Cardiac fibroblast (primary cell): ENCODE measurements at regions not wholly inside any gene's neighbourhood (a gene's known extent, or its start where the extent isn't known, plus 50 kb on each side); places are given as distances from the start of the nearest gene placed in this dataset.
"Not testable (repeated sequence)": the region's sequence is repeated elsewhere in the genome, so short reads cannot be mapped to it uniquely, and the experiment has no call there.

Experiments
- DNase-seq, 2 donors: peaks; one replicate each; pipeline versions ENCODE4 v3.0.0 to v3.0.0-alpha.2; 2010; ENCODE audit warnings: low read depth in 2 of 2
- H3K4me3 ChIP-seq, 2 donors: replicated peaks in 1 of 2; 1 replicate in 1 of 2; 2 replicates in 1 of 2; pipeline ENCODE4 v1.5.1; 2011; ENCODE audit warnings: low read depth in 2 of 2, low read length in 2 of 2, mild to moderate bottlenecking in 2 of 2, moderate library complexity in 1 of 2
- TF ChIP-seq, protein P1 (sequence below): IDR thresholded peaks from one replicate; pipeline ENCODE4 v1.5.1; 2011; ENCODE audit warnings: low read depth, mild to moderate bottlenecking, low read length, inconsistent platforms

DNA sequence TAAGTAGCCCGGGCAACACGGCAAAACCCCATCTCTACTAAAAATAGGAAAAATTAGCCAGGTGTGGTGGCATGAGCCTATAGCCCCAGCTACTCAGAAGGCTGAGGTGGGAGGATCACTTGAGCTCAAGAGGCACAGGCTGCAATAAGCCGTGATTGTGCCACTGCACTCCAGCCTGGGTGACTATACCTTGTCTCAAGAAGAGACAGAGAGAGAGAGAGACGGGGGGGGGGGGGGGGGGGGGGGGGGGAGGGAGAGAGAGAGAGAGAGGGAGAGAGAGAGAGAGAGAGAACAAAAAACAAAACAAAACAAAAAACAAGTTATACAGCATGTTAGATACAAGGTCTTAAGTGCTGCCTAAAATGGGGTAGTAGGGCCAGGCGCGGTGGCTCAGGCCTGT is 77.8 kb upstream of the ZNF281 start:
- peak in 1 of 2 donors; percentile 11 for DNase-seq
- no peak overlapping the region for H3K4me3 ChIP-seq
- TF ChIP-seq, protein P1, sequence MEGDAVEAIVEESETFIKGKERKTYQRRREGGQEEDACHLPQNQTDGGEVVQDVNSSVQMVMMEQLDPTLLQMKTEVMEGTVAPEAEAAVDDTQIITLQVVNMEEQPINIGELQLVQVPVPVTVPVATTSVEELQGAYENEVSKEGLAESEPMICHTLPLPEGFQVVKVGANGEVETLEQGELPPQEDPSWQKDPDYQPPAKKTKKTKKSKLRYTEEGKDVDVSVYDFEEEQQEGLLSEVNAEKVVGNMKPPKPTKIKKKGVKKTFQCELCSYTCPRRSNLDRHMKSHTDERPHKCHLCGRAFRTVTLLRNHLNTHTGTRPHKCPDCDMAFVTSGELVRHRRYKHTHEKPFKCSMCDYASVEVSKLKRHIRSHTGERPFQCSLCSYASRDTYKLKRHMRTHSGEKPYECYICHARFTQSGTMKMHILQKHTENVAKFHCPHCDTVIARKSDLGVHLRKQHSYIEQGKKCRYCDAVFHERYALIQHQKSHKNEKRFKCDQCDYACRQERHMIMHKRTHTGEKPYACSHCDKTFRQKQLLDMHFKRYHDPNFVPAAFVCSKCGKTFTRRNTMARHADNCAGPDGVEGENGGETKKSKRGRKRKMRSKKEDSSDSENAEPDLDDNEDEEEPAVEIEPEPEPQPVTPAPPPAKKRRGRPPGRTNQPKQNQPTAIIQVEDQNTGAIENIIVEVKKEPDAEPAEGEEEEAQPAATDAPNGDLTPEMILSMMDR = no peak

DNA sequence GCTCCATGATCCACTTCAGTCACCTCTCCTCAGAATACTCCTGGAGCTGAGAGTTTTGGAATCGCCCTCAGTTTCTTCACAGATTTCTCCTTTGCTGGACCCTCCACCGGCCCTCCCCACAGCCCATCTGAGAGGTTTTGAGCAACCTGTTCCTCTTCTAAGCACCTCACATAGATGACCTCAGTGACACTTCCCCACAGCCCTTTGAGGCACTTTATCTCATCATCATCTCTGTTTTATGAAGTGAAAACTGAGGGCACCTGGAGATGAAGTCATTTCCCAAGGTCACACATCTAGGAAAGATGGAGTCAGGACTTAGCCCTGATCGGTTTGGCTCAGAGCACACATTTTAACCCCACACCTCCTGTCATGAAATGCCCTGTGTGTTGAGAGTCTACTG is 76.8 kb upstream of the ZNF281 start:
- TF ChIP-seq, protein P1 = no peak
- H3K4me3 ChIP-seq = no peak overlapping the region
- DNase-seq = no peak

DNA sequence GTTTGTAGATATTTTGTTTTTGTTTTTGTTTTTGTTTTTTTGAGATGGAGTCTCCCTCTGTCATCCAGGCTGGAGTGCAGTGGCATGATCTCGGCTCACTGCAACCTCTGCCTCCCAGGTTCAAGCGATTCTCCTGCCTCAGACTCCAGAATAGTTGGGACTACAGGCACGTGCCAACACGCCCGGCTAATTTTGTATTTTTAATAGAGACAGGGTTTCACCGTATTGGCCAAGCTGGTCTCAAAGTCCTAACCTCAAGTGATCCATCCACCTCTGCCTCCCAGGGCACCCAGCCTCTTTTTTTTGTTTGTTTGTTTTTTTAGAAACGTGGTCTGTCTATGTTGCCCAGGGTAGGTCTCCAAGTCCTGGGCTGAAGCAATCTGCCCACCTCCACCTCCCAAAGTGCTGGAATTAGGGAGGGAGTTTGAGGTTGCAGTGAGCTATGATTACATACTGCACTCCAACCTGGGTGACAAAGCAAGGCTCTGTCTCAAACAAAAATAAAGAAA is 74.7 kb upstream of the ZNF281 start:
- DNase-seq, H3K4me3 ChIP-seq: not testable (repeated sequence)

DNA sequence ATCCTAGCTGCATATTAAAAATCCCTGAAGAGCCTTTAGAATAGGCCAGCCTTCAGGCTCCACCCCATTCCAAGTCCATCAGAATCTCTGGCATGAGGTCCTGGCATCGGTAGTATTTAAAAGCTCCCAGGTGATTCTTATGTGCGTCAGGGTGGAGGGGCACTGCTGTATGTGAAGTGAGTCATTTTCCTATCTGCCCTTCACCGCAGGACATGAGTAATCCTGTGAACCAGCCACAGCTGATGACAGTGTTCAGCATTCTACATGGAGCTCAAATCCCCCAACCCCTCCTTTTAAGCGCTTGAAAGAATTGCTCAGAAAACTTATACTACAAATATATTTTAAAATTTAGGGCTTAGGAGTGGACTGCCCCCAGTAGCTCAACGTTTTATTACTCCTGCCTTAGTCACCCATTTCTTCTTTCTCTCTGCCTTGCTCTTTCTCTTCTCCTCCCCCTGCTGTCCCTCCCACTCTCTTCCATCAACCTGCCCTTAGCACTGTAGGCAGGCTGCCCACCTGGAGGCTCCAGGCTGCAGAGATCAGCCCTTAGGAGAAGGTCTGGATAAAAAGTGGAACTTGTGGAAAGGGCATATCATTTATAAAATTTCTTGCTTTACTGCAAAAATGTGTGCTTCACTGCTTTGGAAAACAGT is 73.8 kb upstream of the ZNF281 start:
- H3K4me3 ChIP-seq = no peak overlapping the region
- DNase-seq = peak; percentile 93 to 99
- TF ChIP-seq, protein P1 = no peak

DNA sequence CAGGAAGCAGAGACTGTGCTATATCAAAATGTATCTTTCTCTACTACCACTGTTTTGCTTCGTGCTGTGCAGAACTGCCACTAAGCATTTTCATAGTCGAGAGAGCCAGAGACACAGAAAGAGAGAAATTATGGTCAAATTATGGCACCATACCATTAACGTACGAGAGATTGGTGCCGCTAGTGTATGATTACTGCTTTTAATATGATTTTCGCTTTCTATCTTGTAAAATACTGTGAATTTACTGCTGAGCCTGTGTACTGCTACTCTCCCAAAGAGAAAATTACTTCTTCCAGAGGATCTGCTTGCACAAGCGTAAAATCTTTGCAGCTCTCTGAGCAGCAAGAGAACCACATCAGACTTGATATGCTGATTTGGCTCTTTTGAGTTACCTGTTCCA is 71.1 kb upstream of the ZNF281 start:
- H3K4me3 ChIP-seq = no peak overlapping the region
- TF ChIP-seq, protein P1 = no peak
- DNase-seq = no peak

DNA sequence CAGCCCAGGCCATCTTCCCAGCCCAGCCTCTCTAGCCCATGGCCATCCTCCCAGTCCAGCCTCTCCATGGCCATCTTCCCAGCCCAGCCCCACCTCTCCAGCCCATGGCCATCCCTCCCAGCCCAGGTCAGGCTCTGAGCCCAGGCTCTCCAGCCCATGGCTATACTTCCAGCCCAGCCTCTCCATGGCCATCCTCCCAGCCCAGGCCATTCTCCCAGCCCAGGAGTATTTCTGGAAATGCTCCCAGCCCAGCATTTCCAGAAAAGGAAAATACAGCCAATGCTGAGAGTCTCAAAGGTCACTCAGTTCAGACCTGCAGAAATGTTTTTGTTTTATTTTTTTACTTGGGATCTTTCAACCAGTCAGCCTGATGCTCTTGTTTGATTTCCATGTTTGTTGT is 70.0 kb upstream of the ZNF281 start:
- TF ChIP-seq, protein P1 = no peak
- H3K4me3 ChIP-seq = no peak overlapping the region
- peak in 1 of 2 donors; percentile 29 for DNase-seq

DNA sequence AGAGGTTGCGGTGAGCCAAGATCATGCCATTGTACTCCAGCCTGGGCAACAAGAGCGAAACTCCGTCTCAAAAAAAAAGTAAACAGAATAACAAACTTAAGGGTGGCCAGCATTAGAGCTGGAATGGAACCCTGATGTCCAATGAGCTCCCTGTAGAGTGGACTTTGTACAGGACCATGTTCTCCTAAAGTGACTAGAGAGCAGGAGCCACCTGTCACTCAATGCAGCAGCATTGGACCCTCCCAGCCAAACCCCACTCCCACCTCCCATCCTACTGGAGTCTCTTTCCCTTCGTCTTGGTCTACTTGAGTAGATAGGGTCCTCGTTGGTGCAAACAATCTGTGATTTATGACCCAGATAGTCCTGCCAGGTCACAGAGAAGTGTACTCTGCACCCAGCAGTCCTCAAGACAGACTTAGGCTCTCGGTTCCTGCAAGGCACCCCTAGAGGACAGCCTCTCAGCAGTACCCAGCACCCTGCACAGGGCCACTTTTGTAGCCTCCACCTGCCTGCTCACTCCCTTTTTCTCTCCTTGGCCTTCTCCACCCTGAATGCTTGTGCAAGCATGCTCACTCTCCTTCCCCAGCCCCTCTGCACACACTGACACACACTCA is 69.2 kb upstream of the ZNF281 start:
- TF ChIP-seq, protein P1 = no peak
- DNase-seq = no peak
- H3K4me3 ChIP-seq = no peak overlapping the region
